ENCODE measurements at regions not wholly inside any gene's neighbourhood (a gene's known extent, or its start where the extent isn't known, plus 50 kb on each side); places are given as distances from the start of the nearest gene placed in this dataset.

- no peak for TF ChIP-seq CTCF (conservative IDR thresholded peaks at IDR 0.05)
- H3K27ac ChIP-seq: no peak overlapping the region
These were observed 136.9 kb upstream of the DYNLRB2 start for GRCh38 chr16:80403894-80404293.

DNA sequence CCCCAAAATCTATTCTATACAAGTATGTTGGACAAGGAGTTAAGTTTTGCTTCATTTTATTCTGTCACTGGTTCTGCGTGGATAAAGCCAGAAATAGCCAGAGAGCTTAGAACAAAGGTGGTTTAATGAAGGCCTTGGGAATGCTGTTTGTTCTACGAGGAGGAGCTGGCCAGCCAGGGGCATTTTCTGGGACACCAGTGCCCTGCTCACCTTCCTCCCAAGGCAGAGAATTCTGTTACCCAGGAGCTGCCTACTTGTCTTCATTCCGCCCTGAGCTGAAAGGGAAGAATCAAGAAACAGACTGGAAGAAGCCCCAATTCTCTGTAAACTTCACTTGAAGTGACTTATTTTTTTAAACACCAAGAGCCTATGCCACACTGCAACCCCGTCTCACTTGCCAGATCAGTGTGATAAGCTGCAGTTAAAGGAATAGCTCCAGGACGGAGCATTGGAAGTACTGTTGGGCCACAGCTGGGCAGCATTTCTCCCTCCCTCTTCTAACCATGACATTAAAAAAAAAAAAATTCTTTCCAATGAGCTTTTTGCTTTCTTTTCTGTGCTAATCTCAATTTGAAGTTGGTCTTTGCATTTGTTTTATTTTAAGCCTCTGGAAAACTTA is 149.8 kb upstream of the DYNLRB2 start:
- no peak for TF ChIP-seq CTCF (conservative IDR thresholded peaks at IDR 0.05)
- H3K27ac ChIP-seq: no peak overlapping the region

- H3K27ac ChIP-seq: no peak overlapping the region
- no peak for TF ChIP-seq CTCF (conservative IDR thresholded peaks at IDR 0.05)
These were observed 150.7 kb upstream of the DYNLRB2 start for GRCh38 chr16:80390046-80390445.

DNA sequence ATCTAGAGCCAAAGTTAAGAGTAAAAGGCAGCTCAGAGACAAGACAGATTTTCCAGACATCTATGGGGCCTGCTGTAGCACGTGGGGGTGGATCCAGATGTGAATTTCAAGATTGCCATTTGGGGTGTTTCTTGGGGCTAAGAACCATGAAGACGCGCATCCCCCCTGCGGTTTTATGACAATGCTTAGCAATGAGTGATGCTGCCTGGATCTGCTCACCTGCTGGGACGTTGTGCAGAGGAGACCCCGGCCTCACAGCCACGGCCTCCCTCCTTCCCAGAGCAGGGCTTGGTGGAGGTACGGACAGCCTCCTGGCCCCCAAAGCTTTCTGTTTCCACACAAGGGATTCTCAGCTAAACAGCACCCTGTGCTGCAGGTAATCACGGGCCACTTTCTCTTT is 151.5 kb upstream of the DYNLRB2 start:
- no peak for TF ChIP-seq CTCF (conservative IDR thresholded peaks at IDR 0.05)

DNA sequence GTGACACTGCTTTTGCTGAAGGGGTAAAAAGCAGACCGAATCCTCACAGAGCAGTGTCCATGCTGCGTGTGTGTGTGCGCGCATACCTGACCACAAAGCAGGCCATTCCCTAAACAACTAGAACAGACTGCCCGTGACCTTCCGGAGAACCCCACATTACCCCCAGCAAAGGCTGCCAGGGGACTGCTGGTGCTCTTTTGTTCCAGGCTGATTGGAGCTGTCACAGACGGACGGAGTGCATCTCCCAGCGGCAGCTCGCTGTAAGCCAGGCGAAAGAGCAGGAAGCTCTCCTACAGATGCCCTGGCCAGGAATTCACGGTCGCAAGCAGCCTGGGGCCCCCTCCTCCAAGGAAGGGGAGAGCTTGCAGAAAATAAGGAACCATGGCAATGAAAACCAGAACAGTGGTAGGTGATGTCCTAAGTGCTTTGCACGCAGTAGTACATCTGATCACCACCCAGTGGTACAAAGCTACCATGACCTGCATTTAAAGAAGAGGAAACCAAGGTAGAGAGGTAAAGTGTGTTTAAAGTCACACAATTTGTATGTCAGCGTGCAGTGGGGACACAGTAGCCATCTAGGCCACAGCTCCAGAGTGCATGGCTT is 153.4 kb upstream of the DYNLRB2 start:
- no peak for TF ChIP-seq CTCF (conservative IDR thresholded peaks at IDR 0.05)
- no peak overlapping the region for H3K27ac ChIP-seq

More for the DNA sequence above, 151.5 kb upstream of the DYNLRB2 start:
- H3K27ac ChIP-seq: no peak overlapping the region

DNA sequence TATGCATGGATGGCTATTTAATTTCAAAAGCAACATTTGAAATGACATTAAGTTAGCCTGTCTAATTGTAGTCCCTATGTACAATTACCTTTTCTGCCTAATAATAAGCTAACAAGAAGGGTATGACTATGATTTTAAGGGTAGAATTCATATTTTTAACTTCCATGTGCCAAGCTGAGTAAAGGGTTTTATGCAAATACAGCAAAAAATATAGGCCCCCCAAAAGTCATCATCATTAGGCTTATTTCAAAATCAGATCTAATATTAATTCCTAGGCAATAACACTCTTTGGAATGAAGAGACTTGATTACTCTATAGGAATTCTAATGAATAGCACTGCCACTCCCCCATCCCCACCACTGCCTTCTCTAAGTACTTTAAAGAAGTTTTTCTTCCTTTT is 155.9 kb upstream of the DYNLRB2 start:
- TF ChIP-seq CTCF (conservative IDR thresholded peaks at IDR 0.05): no peak
- H3K27ac ChIP-seq: no peak overlapping the region

- no peak overlapping the region for H3K27ac ChIP-seq
- TF ChIP-seq CTCF (conservative IDR thresholded peaks at IDR 0.05): no peak
These were observed 160.3 kb upstream of the DYNLRB2 start for GRCh38 chr16:80380514-80380913.
